ENCODE measurements at regions not wholly inside any gene's neighbourhood (a gene's known extent, or its start where the extent isn't known, plus 50 kb on each side); places are given as distances from the start of the nearest gene placed in this dataset.
A peak's percentile ranks its signal among the peaks of the same experiment; 100 is the strongest.

GRCh38 chr4:89665662-89666061, 171.3 kb downstream of the SNCA start:
- TF ChIP-seq TEAD4 (IDR thresholded peaks at IDR 0.05) (no peak), MAX (IDR thresholded peaks at IDR 0.05) (no peak), TAF1 (IDR thresholded peaks at IDR 0.05; ENCODE audit: low read depth) (no peak), REST (IDR thresholded peaks at IDR 0.05; ENCODE audit: low read depth) (no peak), CEBPB (IDR thresholded peaks at IDR 0.05) (no peak), RAD21 (IDR thresholded peaks at IDR 0.05; ENCODE audit: low read depth) (no peak), EGR1 (IDR thresholded peaks at IDR 0.05) (no peak)

- no peak for TF ChIP-seq ZBTB7A (IDR thresholded peaks at IDR 0.05; ENCODE audit: low read depth)
- TF ChIP-seq NFIC (IDR thresholded peaks at IDR 0.05) = no peak
- TF ChIP-seq USF1 (IDR thresholded peaks at IDR 0.05) = no peak
- TF ChIP-seq FOXM1 (IDR thresholded peaks at IDR 0.05; ENCODE audit: borderline replicate concordance, low read depth) = no peak
- no peak for TF ChIP-seq EP300 (IDR thresholded peaks at IDR 0.05; ENCODE audit: borderline replicate concordance)
- no peak for TF ChIP-seq CEBPB (IDR thresholded peaks at IDR 0.05)
- TF ChIP-seq YY1 (IDR thresholded peaks at IDR 0.05; ENCODE audit: low read depth) = no peak
- TF ChIP-seq EGR1 (IDR thresholded peaks at IDR 0.05) = no peak
- TF ChIP-seq TCF12 (IDR thresholded peaks at IDR 0.05; ENCODE audit: low read depth) = no peak
- no peak for TF ChIP-seq TAF1 (IDR thresholded peaks at IDR 0.05; ENCODE audit: low read depth)
Observed at GRCh38 chr4:89664521-89664920, 172.4 kb downstream of the SNCA start.

GRCh38 chr4:89661173-89661899, 175.6 kb downstream of the SNCA start:
- TF ChIP-seq CEBPB (IDR thresholded peaks at IDR 0.05) (no peak), TEAD4 (IDR thresholded peaks at IDR 0.05) (peak; percentile 79)

- no peak for TF ChIP-seq USF1 (IDR thresholded peaks at IDR 0.05)
- TF ChIP-seq CREB1 (IDR thresholded peaks at IDR 0.05; ENCODE audit: low read depth) = no peak
- no peak for TF ChIP-seq TEAD4 (IDR thresholded peaks at IDR 0.05)
- no peak for TF ChIP-seq RAD21 (IDR thresholded peaks at IDR 0.05; ENCODE audit: low read depth)
- no peak for TF ChIP-seq EP300 (IDR thresholded peaks at IDR 0.05; ENCODE audit: borderline replicate concordance)
Observed at GRCh38 chr4:89660444-89661172, 176.4 kb downstream of the SNCA start.

GRCh38 chr4:89658701-89659024, 178.3 kb downstream of the SNCA start:
- TF ChIP-seq FOXM1 (IDR thresholded peaks at IDR 0.05; ENCODE audit: borderline replicate concordance, low read depth) = no peak
- no peak for TF ChIP-seq YY1 (IDR thresholded peaks at IDR 0.05; ENCODE audit: low read depth)
- no peak for TF ChIP-seq TCF12 (IDR thresholded peaks at IDR 0.05; ENCODE audit: low read depth)
- no peak for TF ChIP-seq USF1 (IDR thresholded peaks at IDR 0.05)
- TF ChIP-seq TEAD4 (IDR thresholded peaks at IDR 0.05) = no peak
- no peak for TF ChIP-seq NFIC (IDR thresholded peaks at IDR 0.05)
- no peak for TF ChIP-seq RAD21 (IDR thresholded peaks at IDR 0.05; ENCODE audit: low read depth)
- no peak for TF ChIP-seq MAX (IDR thresholded peaks at IDR 0.05)
- TF ChIP-seq EP300 (IDR thresholded peaks at IDR 0.05; ENCODE audit: borderline replicate concordance) = no peak
- TF ChIP-seq REST (IDR thresholded peaks at IDR 0.05; ENCODE audit: low read depth) = no peak
- no peak for TF ChIP-seq CREB1 (IDR thresholded peaks at IDR 0.05; ENCODE audit: low read depth)
- TF ChIP-seq EGR1 (IDR thresholded peaks at IDR 0.05) = no peak
- no peak for TF ChIP-seq CEBPB (IDR thresholded peaks at IDR 0.05)
- no peak for TF ChIP-seq ZBTB7A (IDR thresholded peaks at IDR 0.05; ENCODE audit: low read depth)
- no peak for TF ChIP-seq TAF1 (IDR thresholded peaks at IDR 0.05; ENCODE audit: low read depth)
